Loucy (cell line): ENCODE measurements at regions not wholly inside any gene's neighbourhood (a gene's known extent, or its start where the extent isn't known, plus 50 kb on each side); places are given as distances from the start of the nearest gene placed in this dataset.

Experiments used
- H2AFZ ChIP-seq: fragments of 200-600 bp; sonication (generic); 2 replicates; pipeline ENCODE4 v1.6.0; 2016; ENCODE audit warnings: antibody characterized with exemption, mild to moderate bottlenecking, low read length, moderate library complexity
- H3F3A ChIP-seq: fragments of 200-600 bp; 2 replicates; pipeline ENCODE4 v1.6.0; 2016; ENCODE audit warnings: antibody characterized with exemption, low read depth, mild to moderate bottlenecking
- H3K27me3 ChIP-seq: fragments of 200-600 bp; sonication (generic); 2 replicates; pipeline ENCODE4 v1.6.1; 2014; ENCODE audit warnings: low read length, mild to moderate bottlenecking; ENCODE audit not compliant: insufficient read depth, poor library complexity, severe bottlenecking
- H3K36me3 ChIP-seq: fragments of 200-600 bp; sonication (generic); 2 replicates; pipeline ENCODE4 v1.6.1; 2016; ENCODE audit warnings: low read length; ENCODE audit not compliant: insufficient read depth
- H3K4me1 ChIP-seq: fragments of 200-600 bp; sonication (generic); 2 replicates; pipeline ENCODE4 v1.5.1; 2014; ENCODE audit warnings: low read length, mild to moderate bottlenecking; ENCODE audit not compliant: insufficient read depth, poor library complexity, severe bottlenecking
- H3K4me2 ChIP-seq: fragments of 200-600 bp; sonication (generic); 2 replicates; pipeline ENCODE4 v1.6.0; 2014; ENCODE audit warnings: antibody characterized with exemption, low read length, low read depth, mild to moderate bottlenecking; ENCODE audit not compliant: poor library complexity, severe bottlenecking
- H3K4me3 ChIP-seq: fragments of 200-600 bp; sonication (generic); 2 replicates; pipeline ENCODE4 v1.5.1; 2014; ENCODE audit warnings: low read length, mild to moderate bottlenecking, mixed read lengths; ENCODE audit not compliant: poor library complexity, severe bottlenecking
- H3K79me2 ChIP-seq: fragments of 200-600 bp; sonication (generic); 2 replicates; pipeline ENCODE4 v1.6.1; 2014; ENCODE audit warnings: low read length; ENCODE audit not compliant: insufficient read depth
- H3K9ac ChIP-seq: fragments of 200-600 bp; sonication (generic); 2 replicates; pipeline ENCODE4 v1.6.0; 2014; ENCODE audit warnings: mild to moderate bottlenecking, low read depth, low read length, moderate library complexity; ENCODE audit not compliant: poor library complexity, severe bottlenecking
- H3K9me2 ChIP-seq: fragments of 200-600 bp; sonication (generic); replicated peaks from 2 replicates; pipeline ENCODE4 v1.6.1; 2016; ENCODE audit warnings: low read depth, low read length, mixed read lengths
- H3K9me3 ChIP-seq: fragments of 200-600 bp; sonication (generic); 2 replicates; pipeline ENCODE4 v1.6.1; 2014; ENCODE audit warnings: mild to moderate bottlenecking, antibody characterized with exemption, low read length, low read depth; ENCODE audit not compliant: insufficient read depth
- H4K20me1 ChIP-seq: fragments of 200-600 bp; sonication (generic); 2 replicates; pipeline ENCODE4 v1.6.0; 2014; ENCODE audit warnings: antibody characterized with exemption, low read length, mild to moderate bottlenecking; ENCODE audit not compliant: insufficient read depth, poor library complexity, severe bottlenecking
- CTCF ChIP-seq: fragments of 200-600 bp; sonication (generic); conservative IDR thresholded peaks from 2 replicates; pipeline ENCODE4 v1.5.1; 2014; ENCODE audit warnings: mild to moderate bottlenecking, antibody characterized with exemption, low read length
- EZH2phosphoT487 ChIP-seq: fragments of 200-600 bp; IDR thresholded peaks from 2 replicates; pipeline ENCODE4 v1.6.1; 2018; ENCODE audit warnings: antibody characterized with exemption, mild to moderate bottlenecking, moderate library complexity, borderline replicate concordance

- Histone ChIP-seq H3K9ac (no peak overlapping the region), H3K4me2 (no peak overlapping the region), H3K36me3 (no peaks in the 10 kb centered on the region), H3K9me2 (no peaks in the 10 kb centered on the region), H3K79me2 (no peaks in the 10 kb centered on the region), H3K4me3 (no peak overlapping the region), H4K20me1 (no peaks in the 10 kb centered on the region), H2AFZ (no peak overlapping the region), H3K27me3 (no peaks in the 10 kb centered on the region), H3K4me1 (peaks cover 12% of the 10 kb centered on the region), H3K9me3 (no peaks in the 10 kb centered on the region), H3F3A (no peaks in the 10 kb centered on the region)
- TF ChIP-seq EZH2phosphoT487 (no peak), CTCF (no peak)
Measured at GRCh38 chr20:1774479-1774878, 116.9 kb upstream of the SIRPG start.

GRCh38 chr20:1773816-1774215 is 116.2 kb upstream of the SIRPG start:
- H3F3A ChIP-seq, result no peaks in the 10 kb centered on the region
- H3K36me3 ChIP-seq, result no peaks in the 10 kb centered on the region
- TF ChIP-seq CTCF (no peak), EZH2phosphoT487 (no peak)
- H3K4me3 ChIP-seq, result no peak overlapping the region
- no peak overlapping the region for H3K4me2 ChIP-seq
- H3K9ac ChIP-seq, result no peak overlapping the region
- no peaks in the 10 kb centered on the region for H3K9me3 ChIP-seq
- no peaks in the 10 kb centered on the region for H3K9me2 ChIP-seq
- H4K20me1 ChIP-seq, result no peaks in the 10 kb centered on the region
- no peaks in the 10 kb centered on the region for H3K27me3 ChIP-seq
- H3K79me2 ChIP-seq, result no peaks in the 10 kb centered on the region
- H3K4me1 ChIP-seq, result peaks cover 12% of the 10 kb centered on the region
- no peak overlapping the region for H2AFZ ChIP-seq

DNA sequence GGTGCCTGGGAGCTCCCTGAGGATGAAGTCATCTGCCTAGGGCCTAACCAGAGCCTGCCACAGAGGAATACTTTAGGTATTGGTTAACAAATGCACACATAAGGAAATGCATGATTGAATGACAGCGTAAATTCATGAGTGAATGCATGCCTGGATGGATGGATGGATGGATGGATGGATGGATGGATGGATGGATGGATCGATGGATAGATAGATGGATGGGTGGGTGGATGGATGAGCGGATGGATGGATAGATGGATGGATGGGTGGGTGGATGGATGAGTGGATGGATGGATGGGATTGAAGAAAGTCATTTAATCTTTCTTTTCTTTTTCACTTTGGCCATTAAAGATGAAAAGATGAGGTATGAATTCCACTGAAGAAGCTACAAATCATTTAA is 111.9 kb upstream of the SIRPG start:
- Histone ChIP-seq H3K9me2 (no peaks in the 10 kb centered on the region), H3K27me3 (no peaks in the 10 kb centered on the region), H3F3A (no peaks in the 10 kb centered on the region), H3K79me2 (no peaks in the 10 kb centered on the region), H3K4me2 (no peak overlapping the region), H3K36me3 (no peaks in the 10 kb centered on the region), H4K20me1 (no peaks in the 10 kb centered on the region), H3K9me3 (no peaks in the 10 kb centered on the region), H3K4me1 (no peaks in the 10 kb centered on the region), H2AFZ (no peak overlapping the region), H3K9ac (no peak overlapping the region), H3K4me3 (no peak overlapping the region)
- TF ChIP-seq CTCF, result no peak
- TF ChIP-seq EZH2phosphoT487, result no peak
